Inflammatory macrophage (primary cell): ENCODE measurements at regions not wholly inside any gene's neighbourhood (a gene's known extent, or its start where the extent isn't known, plus 50 kb on each side); places are given as distances from the start of the nearest gene placed in this dataset.
"Not testable (repeated sequence)": the region's sequence is repeated elsewhere in the genome, so short reads cannot be mapped to it uniquely, and the experiment has no call there.

Experiments used
- DNase-seq, 2 donors: peaks; one replicate each; pipeline ENCODE4 v3.0.0-alpha.2; 2020 to 2022

GRCh38 chrX:1102786-1103185 is 109.7 kb downstream of the CRLF2 start:
- no peak for DNase-seq

GRCh38 chrX:1102221-1102620 is 110.2 kb downstream of the CRLF2 start:
- DNase-seq: not testable (repeated sequence)

- no peak for DNase-seq
Measured at GRCh38 chrX:1099146-1099770, 113.2 kb downstream of the CRLF2 start.

- DNase-seq: no peak
Measured at GRCh38 chrX:1097328-1097727, 115.1 kb downstream of the CRLF2 start.

- DNase-seq: no peak
Measured at GRCh38 chrX:1094566-1095333, 117.7 kb downstream of the CRLF2 start.

GRCh38 chrX:1093586-1094421 is 118.6 kb downstream of the CRLF2 start:
- DNase-seq: no peak

- no peak for DNase-seq
Measured at GRCh38 chrX:1093121-1093520, 119.3 kb downstream of the CRLF2 start.

- peak in 1 of 2 donors; percentile 1 for DNase-seq
Measured at GRCh38 chrX:1086444-1087409, 125.7 kb downstream of the CRLF2 start.

- not testable (repeated sequence) for DNase-seq
Measured at GRCh38 chrX:1085871-1086270, 126.6 kb downstream of the CRLF2 start.

- DNase-seq: no peak
Measured at GRCh38 chrX:1084689-1085088, 127.8 kb downstream of the CRLF2 start.

- DNase-seq: peak; percentile 22 to 73
Measured at GRCh38 chrX:1076871-1077651, 135.4 kb downstream of the CRLF2 start.

GRCh38 chrX:1075741-1076140 is 136.7 kb downstream of the CRLF2 start:
- no peak for DNase-seq

- no peak for DNase-seq
Measured at GRCh38 chrX:1075156-1075555, 137.3 kb downstream of the CRLF2 start.

- no peak for DNase-seq
Measured at GRCh38 chrX:1074755-1075154, 137.7 kb downstream of the CRLF2 start.

GRCh38 chrX:1074172-1074571 is 138.3 kb downstream of the CRLF2 start:
- no peak for DNase-seq

- no peak for DNase-seq
Measured at GRCh38 chrX:1072637-1073377, 139.6 kb downstream of the CRLF2 start.

GRCh38 chrX:1071351-1071750 is 141.1 kb downstream of the CRLF2 start:
- DNase-seq: no peak

- DNase-seq: no peak
Measured at GRCh38 chrX:1062351-1062750, 150.1 kb downstream of the CRLF2 start.

GRCh38 chrX:1060562-1060960 is 151.9 kb downstream of the CRLF2 start:
- DNase-seq: no peak
